ENCODE measurements at regions not wholly inside any gene's neighbourhood (a gene's known extent, or its start where the extent isn't known, plus 50 kb on each side); places are given as distances from the start of the nearest gene placed in this dataset.

DNA sequence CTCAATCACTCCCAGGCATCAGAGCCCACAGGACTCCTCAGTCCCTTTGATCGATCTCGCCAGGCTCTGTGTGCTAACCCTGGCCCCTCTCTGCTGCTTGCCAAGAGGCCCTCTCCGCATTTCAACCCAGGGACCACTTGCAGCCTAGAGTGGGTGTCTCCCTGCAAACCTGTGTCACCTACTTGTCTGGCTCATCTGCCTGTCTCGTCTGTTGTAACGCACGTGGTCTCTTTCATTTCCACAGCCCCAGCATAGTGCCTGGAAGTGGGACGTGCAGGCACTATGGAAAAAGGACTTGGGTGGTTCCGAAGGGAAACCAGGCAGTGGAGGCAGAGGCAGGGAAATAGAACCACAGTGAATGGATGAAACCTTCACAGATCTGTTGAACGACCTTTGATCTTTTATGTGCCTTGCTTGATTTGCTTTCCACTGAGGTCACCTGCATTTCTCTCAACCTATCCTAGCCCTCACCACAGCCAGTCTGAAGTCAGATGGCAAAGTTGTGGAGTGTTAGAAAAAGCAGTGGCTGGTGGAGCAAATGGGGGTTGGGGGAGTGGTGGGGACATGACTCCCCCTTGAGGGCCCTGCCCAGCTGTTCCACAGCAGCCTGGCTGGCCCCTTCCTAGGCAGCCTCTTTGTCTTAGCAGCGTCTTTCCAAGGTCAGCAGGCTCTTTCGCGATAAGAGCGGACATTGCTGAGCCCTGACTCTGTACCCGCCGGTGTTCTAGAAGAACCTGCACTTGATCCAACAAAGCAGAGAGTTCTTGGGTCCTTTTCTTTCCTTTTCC is 55.8 kb upstream of the TAGAP start:
- no peak for DNase-seq (ENCODE audit: low read depth in 1 of 2, low spot score in 1 of 2)

DNA sequence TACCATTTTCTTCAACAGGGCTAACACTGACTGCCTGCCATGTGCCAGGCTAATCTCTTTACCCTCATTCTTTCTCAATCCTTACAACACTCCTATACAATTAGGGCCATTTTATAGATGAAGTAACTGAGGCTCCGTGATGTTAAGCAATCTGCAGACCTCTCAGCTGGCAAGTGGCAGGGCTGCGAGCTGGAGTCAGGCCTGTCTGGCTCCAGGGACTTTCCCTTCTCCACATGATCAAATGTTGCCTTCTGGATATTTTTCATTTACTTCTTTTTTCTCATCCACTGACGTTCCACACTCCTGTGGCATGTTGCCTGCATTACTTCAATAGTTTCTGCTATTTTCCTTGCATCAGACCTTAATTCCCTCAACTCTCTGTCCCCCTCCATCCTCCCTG is 55.2 kb upstream of the TAGAP start:
- DNase-seq (ENCODE audit: low read depth in 1 of 2, low spot score in 1 of 2) = no peak

DNA sequence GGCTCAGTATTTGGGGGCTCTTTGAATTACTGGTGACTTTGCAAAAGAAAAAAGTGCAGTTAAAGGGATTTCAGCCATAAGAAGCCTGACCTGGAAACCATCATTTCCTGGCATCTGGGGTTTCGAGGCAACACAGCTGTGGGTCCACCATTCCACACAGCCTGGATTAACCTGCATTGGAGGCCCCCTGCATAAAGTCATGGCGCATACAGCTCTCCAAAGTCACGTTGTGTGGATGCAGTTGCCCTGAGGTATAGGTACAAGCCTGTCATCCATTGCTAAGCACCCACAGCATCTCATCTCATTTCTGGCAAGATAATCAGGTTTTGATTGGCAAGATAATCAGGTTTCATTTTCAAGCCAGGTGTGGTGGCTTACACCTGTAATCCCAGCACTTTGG is 54.5 kb upstream of the TAGAP start:
- DNase-seq (ENCODE audit: low read depth in 1 of 2, low spot score in 1 of 2) = no peak

DNA sequence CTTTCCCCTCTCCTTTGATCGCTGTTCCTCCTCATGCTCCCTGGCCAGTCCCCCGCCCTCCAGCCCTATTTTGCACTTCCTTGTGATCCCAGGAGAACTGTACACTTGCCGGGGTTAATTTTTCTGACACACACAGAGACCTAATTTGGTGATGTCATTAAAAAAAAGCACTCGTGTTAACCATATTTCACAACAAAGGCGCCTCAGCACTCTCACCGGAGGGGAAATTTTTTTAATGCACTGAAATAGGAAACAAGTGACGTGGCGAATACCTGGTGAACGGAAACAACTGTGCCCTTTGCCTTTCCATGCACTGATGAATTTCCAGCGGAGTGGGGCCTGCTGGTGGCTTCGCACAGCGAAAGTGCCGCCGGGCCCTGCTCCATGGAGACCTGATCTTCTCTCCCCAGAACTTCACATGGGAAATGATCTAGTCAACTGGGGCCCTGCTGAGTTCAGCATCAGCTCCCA is 53.9 kb upstream of the TAGAP start:
- DNase-seq (ENCODE audit: low read depth in 1 of 2, low spot score in 1 of 2) = peak in 1 of 2 donors; percentile 56

DNA sequence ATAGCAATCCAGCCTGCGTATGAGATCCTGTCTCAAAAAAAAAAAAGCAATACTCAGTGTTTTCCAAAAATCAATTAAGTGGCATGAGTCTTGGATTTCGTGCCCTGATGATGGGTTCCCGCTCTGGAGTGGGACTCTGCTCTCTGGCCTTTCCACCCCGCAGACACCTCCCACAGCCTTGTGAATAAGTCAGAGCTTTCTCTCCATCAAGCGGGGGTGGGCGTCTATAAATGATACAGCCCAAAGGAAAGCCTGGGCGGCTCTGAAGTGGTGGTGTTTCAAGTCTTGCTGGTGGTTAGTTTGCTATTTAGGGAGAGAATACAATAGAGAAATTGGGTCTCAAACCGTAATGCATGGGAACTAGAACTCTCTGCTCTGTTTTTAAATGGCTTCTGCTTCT is 52.5 kb upstream of the TAGAP start:
- DNase-seq (ENCODE audit: low read depth in 1 of 2, low spot score in 1 of 2) = peak in 1 of 2 donors; percentile 37

DNA sequence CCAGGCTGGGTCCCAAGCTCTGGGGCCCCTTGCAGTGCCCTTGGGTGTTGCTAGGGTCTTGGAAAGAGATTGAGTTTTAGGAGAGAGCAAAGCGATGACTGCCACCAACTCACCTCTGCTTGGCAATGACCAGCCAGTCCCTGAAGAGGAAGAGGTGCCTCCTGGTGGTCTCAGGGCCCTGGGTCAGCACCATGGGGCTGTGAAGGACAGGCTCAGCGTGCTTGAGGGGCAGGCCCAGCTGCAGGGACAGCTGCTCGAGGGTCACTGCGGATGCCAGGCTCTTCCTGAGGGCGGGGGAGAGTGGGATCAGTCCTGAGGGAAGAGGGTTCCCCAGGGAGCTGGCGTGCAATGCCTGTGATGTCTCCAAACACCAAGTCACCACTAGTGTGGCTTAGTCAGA is 50.8 kb upstream of the TAGAP start:
- DNase-seq (ENCODE audit: low read depth in 1 of 2, low spot score in 1 of 2) = no peak

DNA sequence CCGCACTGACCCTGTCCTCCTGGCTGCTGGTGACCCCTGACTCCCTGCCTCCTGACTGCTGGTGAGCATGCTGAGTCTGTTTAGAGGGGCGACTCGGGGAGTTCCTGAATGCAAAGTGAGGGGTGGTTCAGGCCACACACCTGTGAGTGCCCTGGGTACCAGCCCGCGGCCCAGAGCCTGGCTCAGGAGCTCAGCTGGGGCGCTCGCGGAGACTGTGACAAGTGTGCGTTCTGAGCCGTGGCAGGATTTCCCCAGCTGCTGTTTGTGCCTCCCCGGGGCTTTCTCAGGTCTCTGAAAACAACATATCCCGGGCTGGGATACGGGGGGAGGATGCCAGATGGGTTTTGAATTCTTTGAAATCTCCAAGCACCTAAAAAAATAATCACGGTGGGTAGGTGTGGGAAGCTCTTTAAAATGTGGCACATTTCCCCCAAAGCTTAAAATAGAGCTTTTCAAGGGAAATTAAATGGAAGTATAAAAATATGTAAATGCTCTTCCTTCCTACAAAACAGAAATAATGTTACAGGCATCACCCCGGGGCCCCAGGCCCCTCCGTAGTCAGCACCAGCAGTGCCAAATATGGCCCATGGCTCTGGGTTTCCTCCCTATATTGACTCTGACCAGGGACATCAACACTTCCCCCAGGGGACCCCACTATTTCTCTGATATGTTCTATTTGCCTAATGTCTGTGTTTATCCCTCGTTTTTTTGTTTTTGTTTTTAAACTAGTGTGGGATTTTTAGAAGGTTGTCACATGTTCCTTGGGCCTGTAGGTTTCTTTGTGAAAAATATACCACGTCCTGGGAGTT is 49.9 kb upstream of the TAGAP start:
- DNase-seq (ENCODE audit: low read depth in 1 of 2, low spot score in 1 of 2) = peak in 1 of 2 donors; percentile 24
